ENCODE measurements at regions not wholly inside any gene's neighbourhood (a gene's known extent, or its start where the extent isn't known, plus 50 kb on each side); places are given as distances from the start of the nearest gene placed in this dataset.

GRCh38 chr15:80323285-80323684 is 71.3 kb upstream of the CTXND1 start:
- H3K4me2 ChIP-seq (ENCODE audit: control insufficient read depth, extremely low read depth, insufficient read depth, low read depth, low read length): no peak overlapping the region
- H3K9me3 ChIP-seq (ENCODE audit: control insufficient read depth, low read depth, low read length): no peaks in the 10 kb centered on the region
- DNase-seq (ENCODE audit: low read depth, low spot score): no peak
- no peak overlapping the region for H2AFZ ChIP-seq (ENCODE audit: control insufficient read depth, low read length)
- no peaks in the 10 kb centered on the region for H3K36me3 ChIP-seq (ENCODE audit: control insufficient read depth in 2 of 2, extremely low read depth in 1 of 2, insufficient read depth in 2 of 2, low read length in 2 of 2)
- no peak overlapping the region for H3K9ac ChIP-seq (ENCODE audit: control insufficient read depth, extremely low read depth, insufficient read depth, low read length)
- H3K27me3 ChIP-seq (ENCODE audit: control insufficient read depth, extremely low read depth, insufficient read depth, low read length): no peaks in the 10 kb centered on the region
- peak in 2 of 3 experiments; percentile 8 to 13 for TF ChIP-seq CTCF (optimal IDR thresholded peaks at IDR 0.05 in 1 of 3, IDR thresholded peaks at IDR 0.05 in 1 of 3, conservative IDR thresholded peaks at IDR 0.05 in 1 of 3; ENCODE audit: extremely low read depth in 1 of 3, insufficient read depth in 2 of 3, low read length in 3 of 3)
- no peak for TF ChIP-seq EZH2 (IDR thresholded peaks at IDR 0.05; ENCODE audit: low read length)
- FAIRE-seq: no peak
- H4K20me1 ChIP-seq (ENCODE audit: control insufficient read depth, extremely low read depth, insufficient read depth, low read length): no peaks in the 10 kb centered on the region
- H3K79me2 ChIP-seq (ENCODE audit: control insufficient read depth, insufficient read depth, low read length): no peaks in the 10 kb centered on the region
- H3K27ac ChIP-seq (ENCODE audit: control insufficient read depth, insufficient read depth, low read length): no peak overlapping the region
- dilution Hi-C loops (cut with MboI; ENCODE audit: extremely low pct_ligation_motif_present, low sequenced_read_pairs): no loop called here
- H3K4me1 ChIP-seq (ENCODE audit: control insufficient read depth, extremely low read depth, insufficient read depth, low read length): no peaks in the 10 kb centered on the region
- H3K9me1 ChIP-seq (ENCODE audit: control insufficient read depth, extremely low read depth, insufficient read depth, low read length): no peaks in the 10 kb centered on the region
- no peak overlapping the region for H3K4me3 ChIP-seq (ENCODE audit: control insufficient read depth in 2 of 3, extremely low read depth in 1 of 3, insufficient read depth in 2 of 3, low read depth in 1 of 3, low read length in 3 of 3)

DNA sequence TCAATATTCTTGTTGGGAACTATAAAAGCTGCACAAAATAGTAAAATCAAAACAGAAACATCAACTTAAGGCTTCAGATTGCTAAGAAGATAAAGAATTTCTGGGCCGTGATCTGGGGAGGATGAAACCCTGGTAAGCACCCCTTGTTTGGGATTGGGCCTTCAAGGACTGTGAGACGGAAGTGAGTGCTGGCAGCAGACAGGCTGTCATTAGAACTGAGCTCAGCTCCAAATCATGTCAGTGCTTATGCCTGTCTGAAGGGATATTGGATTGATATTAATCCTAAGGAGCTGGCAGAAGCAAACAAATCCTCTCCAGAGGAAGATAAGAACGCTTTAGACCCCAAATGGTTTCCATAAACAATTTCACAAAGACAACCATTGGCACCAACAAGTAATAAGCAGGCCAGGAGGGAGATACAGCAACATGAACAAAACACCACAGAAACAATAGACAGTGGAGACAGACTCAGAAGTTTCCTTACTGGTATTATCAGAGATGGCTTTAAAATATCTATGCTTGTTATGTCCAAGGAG is 72.6 kb upstream of the CTXND1 start:
- dilution Hi-C loops (cut with MboI; ENCODE audit: extremely low pct_ligation_motif_present, low sequenced_read_pairs): no loop called here
- no peak overlapping the region for H2AFZ ChIP-seq (ENCODE audit: control insufficient read depth, low read length)
- H3K9me1 ChIP-seq (ENCODE audit: control insufficient read depth, extremely low read depth, insufficient read depth, low read length): no peaks in the 10 kb centered on the region

More for the DNA sequence above, 72.6 kb upstream of the CTXND1 start:
- FAIRE-seq: no peak
- Histone ChIP-seq H3K27me3 (ENCODE audit: control insufficient read depth, extremely low read depth, insufficient read depth, low read length) (no peaks in the 10 kb centered on the region), H3K79me2 (ENCODE audit: control insufficient read depth, insufficient read depth, low read length) (no peaks in the 10 kb centered on the region), H3K4me1 (ENCODE audit: control insufficient read depth, extremely low read depth, insufficient read depth, low read length) (no peaks in the 10 kb centered on the region), H3K4me3 (ENCODE audit: control insufficient read depth in 2 of 3, extremely low read depth in 1 of 3, insufficient read depth in 2 of 3, low read depth in 1 of 3, low read length in 3 of 3) (no peak overlapping the region), H3K9me3 (ENCODE audit: control insufficient read depth, low read depth, low read length) (no peaks in the 10 kb centered on the region), H3K36me3 (ENCODE audit: control insufficient read depth in 2 of 2, extremely low read depth in 1 of 2, insufficient read depth in 2 of 2, low read length in 2 of 2) (no peaks in the 10 kb centered on the region), H3K4me2 (ENCODE audit: control insufficient read depth, extremely low read depth, insufficient read depth, low read depth, low read length) (no peak overlapping the region), H4K20me1 (ENCODE audit: control insufficient read depth, extremely low read depth, insufficient read depth, low read length) (no peaks in the 10 kb centered on the region), H3K27ac (ENCODE audit: control insufficient read depth, insufficient read depth, low read length) (no peak overlapping the region), H3K9ac (ENCODE audit: control insufficient read depth, extremely low read depth, insufficient read depth, low read length) (no peak overlapping the region)
- TF ChIP-seq CTCF (optimal IDR thresholded peaks at IDR 0.05 in 1 of 3, IDR thresholded peaks at IDR 0.05 in 1 of 3, conservative IDR thresholded peaks at IDR 0.05 in 1 of 3; ENCODE audit: extremely low read depth in 1 of 3, insufficient read depth in 2 of 3, low read length in 3 of 3) (no peak), EZH2 (IDR thresholded peaks at IDR 0.05; ENCODE audit: low read length) (no peak)
- no peak for DNase-seq (ENCODE audit: low read depth, low spot score)
